8988T (cell line): ENCODE measurements at regions not wholly inside any gene's neighbourhood (a gene's known extent, or its start where the extent isn't known, plus 50 kb on each side); places are given as distances from the start of the nearest gene placed in this dataset.

ENCODE experiments used
- DNase-seq: peaks from one replicate; pipeline ENCODE4 v3.0.0; 2011

DNA sequence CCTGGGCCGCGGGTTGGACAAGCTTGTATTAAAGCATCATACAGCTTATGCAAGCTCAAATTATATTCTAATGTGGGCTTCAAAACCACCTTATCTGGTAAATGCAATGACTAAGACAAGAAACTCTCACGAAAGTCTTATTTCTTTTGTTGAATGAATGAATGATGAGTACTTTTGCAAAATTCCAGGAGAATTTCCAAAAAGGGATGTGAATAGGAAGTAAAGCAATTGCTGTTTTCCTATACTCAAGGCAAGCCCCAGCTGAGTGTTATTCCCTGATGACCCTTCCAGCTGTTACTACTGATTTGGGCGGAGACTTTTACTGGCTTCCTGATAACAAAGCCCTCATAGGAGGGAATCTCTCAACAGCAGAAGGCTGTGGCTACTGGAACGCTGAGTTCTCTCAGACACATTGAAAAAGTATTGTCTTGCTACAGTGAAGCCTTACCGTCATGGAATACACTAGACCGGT lies 162.8 kb downstream of the SREK1 start:
- DNase-seq, result no peak

DNA sequence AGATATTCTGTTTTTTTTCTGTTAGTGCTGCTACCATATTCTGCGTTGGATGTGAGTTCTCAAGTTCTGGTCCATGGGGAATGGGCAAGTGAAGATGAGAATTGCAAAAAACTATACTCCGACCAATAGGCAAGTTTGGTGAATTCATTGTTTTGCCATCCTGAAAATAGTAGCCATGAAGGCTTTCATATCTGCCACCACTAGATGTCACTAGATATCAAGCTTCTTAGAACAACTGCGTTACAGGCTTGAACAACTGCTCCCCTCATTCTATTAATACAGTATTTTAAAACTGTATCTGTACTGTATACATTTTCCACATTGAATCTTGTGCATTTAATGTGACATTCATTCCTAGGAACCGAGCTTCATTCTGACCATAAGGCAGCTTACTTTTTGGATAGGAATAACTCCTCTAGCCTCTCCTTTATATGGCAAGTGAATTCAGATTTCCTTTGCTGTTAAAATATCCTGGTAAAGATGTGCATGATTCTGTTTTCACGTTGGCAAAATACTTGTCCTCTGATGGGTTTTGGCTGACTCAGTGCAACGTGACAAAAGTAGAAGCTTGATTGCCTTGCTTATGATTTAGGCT lies 163.6 kb downstream of the SREK1 start:
- DNase-seq, result no peak

DNA sequence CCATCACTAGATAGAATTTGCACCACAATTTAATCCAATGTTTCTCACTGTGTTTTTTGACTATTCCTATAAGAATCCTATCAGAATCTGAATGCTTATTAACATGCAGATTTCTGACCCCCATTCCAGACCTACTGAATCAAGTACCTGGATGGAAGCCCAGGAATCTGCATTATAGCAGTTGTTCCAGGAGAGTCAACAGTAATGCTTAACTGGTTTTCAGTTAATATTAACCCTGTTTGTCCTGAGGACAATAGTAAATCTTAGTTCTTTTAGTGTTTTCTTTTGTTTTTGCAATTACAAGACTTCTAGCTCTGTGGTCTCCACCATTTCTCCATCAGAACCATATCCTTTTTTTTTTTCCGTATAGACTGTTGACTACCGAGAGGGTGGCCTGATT lies 168.2 kb downstream of the SREK1 start:
- no peak for DNase-seq

DNA sequence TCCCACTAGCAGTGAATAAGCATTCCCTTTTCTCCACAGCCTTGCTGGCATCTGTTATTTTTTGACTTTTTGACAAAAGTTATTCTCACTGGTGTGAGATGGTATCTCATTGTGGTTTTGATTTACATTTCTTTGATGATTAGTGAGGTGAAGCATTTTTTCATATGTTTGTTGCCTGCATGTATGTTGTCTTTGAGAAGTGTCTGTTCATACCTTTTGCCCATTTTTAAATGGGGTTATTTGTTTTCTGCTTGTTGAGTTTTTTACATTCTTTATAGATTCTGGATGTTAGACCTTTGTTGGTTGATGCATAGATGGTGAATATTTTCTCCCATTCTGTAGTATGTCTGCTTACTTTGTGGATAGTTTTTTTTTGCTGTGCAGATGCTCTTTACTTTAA lies 171.7 kb downstream of the SREK1 start:
- DNase-seq, result no peak

DNA sequence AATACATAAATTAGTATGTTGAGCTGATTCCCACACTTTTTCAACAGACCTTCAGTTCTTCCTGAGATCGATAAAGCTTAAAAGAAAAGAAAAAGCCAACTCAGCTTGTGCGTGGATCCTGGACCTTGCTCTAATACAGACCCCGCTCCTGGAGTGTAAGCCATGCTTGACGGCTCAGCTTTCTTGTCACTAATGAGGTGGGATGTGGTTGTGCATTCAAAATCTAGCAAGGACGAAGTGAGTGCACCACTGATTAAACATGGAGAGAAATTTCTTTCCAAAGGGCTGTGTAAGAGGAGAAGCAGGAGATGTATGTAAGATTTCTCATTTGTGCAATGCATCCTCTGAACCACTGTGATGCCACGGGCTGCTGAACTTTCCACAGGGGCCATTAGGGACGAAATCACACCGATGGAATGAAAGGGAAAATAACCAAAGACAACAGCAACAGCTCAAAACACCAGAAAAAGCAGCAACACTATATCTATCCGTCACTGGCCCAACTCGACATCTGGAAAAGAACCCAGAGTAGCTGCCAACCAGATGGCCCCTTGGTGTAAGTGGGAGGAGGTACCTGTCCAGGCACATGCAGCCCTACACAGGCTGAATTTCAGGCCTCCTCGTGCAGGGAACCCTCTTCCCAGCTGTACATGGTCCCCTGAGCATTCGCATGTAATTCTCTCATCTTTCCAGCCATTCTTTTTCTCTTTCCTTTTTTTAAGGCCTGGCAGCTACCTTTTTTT lies 178.9 kb downstream of the SREK1 start:
- no peak for DNase-seq

DNA sequence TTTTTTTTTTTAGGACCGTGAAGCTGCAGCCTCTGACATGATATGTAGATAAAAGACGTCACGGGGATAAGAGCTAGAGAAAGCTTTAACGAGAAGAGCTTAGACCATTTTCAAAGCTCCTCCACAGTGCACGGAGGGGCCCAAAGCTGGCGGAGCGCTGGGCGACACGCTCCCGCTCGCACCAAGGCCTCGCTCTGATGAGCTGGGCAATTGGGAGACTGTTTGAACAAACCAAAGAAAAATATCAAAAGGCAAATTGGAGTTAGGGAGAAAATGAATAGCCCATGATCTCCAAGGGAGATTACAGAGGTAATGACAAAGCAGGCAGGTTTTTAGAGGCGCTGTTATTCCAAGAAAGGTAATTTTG lies 179.4 kb downstream of the SREK1 start:
- DNase-seq, result no peak

DNA sequence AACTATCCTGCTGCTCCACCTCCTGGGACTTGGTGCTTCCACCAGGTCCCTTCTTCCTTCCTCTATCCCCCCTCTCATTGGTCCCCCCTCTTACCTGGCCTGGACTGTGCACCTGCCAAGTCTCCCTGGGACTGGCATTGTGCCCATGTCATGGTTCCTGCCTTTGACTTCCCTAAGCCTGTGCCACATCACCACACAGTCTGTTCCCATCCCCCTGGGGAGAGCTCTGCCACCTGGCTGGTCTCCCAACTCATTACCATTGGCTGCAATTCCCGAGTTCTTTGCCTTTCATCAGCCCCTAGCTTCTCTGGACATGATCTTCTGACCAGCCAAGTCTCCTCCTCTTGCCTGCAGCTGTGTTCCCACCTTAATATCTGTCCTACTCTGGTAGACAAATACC lies 180.3 kb downstream of the SREK1 start:
- DNase-seq, result no peak

DNA sequence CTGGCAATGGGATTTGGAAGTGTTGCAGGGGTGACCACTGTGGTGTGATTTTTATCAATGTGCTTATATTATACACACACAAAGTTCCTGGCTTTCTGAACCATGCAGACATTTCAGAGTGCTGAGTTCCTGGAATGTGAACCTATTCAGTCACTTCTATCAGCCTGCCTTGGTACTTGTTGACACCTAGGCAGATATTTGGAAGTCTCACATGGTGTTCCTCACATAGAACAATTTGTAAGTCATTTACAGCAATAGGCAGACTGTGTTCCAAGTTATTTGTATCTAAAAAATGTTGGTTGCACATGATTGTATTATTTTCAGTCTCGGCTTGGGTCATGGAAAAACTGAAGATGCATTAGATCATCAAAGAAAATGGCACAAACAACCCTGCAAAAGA lies 182.2 kb downstream of the SREK1 start:
- no peak for DNase-seq

DNA sequence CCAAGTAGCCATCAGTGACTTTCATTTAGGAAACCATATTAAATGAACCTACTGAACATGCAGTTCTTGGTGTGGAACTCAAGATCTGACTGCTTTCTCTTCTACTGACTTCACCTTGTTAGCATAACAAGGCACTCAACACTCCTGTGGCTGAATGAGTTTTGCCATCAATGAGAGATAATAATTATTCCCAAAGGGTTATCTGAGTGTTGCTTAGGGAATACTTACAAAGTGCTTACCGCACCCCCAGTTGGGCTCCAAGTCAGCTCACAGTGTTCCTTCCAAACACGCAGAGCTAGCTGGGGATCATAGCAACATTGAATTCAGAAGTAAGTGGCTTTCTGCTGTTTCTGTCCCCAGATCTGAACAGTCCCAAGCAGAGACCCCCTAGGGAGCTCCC lies 182.9 kb downstream of the SREK1 start:
- DNase-seq, result no peak

DNA sequence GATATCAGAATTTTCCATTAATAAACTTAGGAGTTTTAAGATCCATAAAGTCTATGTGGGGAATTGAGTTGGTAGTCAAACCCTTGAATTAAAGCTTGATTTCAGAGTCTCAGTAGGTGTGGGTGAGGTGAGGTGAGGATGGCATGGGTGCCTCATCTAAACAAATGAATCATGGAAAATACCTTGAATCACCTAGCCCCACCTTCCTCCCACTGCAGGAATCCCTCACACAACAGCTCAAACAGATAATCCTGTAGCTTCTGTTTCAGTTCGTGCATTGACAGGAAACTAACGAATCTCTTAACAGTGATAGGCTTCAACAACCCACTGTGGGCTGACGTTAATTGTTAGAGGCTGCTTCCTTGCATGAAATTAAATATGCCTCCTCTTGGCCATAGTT lies 185.0 kb downstream of the SREK1 start:
- no peak for DNase-seq

DNA sequence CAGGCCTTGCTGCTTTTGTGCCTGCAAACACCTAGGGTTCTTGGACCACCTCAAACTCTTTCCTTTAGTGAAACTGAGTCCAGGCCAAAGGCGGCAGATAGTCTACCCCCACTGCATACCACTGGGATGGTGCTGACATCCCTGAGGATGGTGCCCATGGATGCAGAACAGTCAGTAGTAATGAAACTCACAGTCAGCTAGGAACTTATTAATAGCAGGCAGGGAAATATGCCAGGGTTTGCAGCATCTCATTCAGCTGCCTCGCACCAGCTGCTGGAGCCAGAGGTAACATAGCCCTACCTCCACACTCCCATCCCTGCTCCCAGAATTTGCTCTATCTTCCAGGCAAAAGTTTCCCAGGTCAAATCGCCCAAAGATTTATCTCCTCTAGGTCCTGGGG lies 189.1 kb downstream of the SREK1 start:
- no peak for DNase-seq

DNA sequence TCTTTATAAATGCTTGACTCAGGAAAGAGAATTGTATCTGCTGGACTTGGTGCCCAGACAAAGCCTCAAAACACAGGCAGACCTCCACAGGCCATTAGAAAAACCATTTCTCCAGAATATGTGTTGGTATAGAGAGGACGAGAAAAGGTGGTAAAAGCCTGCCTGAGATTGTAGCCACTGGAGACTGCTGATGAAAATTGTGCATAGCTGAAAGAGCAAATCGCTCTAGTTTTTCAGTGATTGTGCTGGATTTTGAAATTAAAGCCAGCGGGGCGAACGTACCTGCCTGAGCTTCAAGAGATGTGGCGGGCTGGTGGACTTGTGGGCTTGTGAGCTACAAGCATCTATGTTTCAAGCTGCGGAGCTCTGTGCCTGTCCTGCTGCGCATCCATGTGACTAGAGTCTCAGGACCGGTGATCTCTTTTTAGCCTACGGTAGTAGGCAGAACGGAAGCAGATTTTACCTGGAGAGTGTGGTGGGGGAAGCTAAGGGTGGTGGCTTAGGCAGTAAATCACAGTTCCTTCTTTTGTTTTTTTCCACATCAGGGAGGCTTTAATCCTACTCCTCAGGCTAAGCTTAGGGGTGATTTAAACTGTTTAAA lies 193.6 kb downstream of the SREK1 start:
- DNase-seq, result no peak

DNA sequence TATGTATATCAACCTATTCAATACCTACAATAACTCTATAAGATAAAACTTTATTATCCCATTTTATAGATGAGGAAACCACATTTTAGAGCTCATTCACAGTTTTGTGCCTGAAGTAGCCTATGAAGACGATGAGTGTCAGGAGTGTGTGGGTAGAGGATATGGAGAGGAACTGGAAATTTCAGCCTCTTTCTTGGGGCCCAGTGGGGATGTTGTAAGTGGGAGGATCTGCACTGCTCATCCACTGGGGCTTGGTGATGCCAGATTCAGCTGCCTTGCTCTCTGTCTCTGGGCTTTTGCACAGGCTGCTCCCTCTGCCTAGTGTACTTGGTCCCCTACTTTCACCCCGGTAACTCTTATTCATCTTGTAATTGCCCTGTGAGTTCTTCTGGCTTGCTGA lies 194.7 kb downstream of the SREK1 start:
- no peak for DNase-seq

DNA sequence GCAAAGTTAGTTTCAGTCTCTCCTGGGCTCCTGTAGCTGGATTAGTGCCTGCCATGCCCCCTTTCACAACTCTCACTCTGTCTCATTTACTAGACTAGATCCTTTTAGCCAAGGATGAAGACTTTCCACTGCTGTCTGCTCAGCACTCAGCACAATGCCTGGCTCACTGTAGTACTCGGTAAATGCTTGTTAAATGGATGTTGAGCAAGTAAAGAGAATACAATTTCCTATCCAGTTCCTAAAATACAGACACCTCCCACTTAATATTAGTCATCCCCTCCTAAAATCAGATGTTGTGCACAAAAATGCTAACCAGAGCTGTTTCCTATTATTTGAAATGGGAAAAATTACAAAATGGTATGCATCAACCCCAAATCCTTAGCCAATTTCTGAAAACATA lies 195.8 kb downstream of the SREK1 start:
- DNase-seq, result no peak

DNA sequence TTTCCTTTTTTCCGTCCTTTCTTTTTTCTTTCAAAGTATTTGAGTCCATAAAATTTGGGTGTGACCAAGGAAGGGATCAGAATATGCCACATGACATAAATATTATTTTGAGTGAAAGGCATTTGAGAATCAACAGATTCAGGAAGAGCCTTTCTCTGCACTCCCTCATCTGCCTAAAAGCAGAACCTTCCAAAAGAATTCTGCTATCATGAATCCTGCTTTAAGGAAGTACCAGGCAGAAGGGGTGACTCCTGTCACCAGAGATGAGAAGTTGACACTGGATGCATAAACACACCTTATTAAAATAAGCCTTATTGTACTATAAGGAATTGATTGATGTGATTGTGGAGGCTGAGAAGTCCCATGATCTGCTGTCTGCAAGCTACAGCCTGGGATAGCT lies 196.7 kb downstream of the SREK1 start:
- DNase-seq, result no peak

DNA sequence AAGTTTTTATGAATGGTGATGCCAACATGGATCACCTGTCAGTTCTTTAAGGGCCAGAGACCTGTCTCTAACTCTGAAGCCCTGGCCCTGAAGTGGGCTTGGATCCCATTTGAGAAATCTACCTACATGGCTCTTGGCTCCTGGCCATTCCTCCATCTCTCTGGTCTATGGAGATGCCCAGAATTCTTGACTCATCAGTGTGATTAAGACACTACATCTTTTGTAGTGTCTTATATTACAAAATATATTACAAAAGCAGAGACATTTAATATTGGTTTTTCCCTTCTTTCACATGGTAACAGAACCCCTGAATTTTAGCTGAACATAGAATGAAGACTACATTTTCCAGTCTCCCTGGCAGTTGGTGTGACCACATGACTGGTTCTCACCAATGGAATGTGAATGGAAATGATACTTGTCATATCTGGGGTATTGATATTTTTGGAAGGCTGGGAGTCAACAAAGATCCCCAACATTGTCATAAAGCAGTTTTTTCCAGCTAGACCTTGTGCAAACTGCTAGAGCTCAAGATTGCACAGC lies 198.3 kb downstream of the SREK1 start:
- no peak for DNase-seq

DNA sequence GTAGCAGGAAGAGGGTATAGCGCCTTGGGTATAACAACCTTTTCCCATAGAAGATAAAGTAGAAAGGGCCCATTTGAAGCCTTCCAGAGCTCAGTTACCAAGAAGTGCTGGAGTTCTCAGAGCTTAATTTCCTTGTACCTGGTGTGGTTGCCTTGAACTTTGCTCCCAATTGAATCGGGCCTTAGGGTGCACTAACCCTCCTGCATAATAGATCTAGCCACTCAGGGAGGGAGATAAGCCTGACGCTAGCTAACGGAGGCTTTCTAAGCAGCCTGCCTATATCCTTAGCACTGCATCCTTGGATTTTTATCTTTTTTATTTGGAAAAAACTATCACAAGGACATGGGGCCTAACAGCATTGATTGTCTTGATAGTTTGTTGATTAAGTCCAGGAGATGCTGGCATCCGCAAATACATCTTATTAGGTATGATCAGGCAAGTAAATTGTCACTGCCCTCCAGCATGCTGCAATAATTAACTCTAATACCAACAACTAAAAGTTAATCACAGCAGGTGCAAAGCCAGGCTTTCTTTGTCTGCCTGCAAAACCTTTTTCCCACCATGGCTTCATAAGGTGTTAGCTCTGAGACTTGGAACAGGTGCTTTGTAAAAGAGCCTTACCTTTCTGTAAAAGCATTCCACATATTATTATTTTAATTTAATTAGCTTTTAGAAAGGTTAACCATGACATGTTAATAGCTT lies 199.4 kb downstream of the SREK1 start:
- DNase-seq, result no peak

DNA sequence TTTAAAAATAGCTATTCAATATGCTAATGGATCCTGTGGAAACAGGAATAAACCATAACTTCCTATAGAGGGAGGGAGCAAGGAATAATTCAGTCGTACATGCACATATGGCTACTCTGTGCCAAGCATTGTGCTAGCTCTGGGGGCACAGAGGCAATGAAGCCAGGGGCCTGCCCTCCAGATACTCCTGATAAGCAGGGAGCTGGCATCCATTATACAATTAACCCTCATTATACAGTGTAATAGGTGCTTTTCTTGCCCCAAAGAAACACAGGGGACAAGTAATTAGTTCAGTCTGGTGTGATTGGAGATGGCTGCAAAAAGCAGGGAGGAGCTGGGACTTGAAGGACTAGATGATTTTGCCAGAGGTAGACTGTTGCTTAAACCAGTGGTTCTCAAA lies 200.4 kb downstream of the SREK1 start:
- no peak for DNase-seq

DNA sequence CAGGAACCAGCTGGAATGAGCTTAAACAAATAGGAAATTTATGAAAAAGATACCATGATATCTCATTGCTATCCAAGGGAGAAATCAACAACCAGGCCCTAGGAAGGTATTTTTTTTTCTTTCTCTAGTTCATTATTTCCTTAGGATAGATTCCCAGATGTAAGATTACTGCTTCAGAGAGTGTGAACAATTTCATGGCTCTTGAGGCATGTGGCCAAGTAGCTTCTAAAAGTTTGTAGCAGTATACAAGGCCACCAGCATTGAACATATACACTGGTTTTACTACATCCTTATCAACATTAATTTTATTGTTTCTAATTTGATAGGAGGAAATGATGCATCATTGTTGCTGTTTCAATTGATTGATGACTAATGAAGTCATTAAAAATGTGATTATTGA lies 201.2 kb downstream of the SREK1 start:
- no peak for DNase-seq

DNA sequence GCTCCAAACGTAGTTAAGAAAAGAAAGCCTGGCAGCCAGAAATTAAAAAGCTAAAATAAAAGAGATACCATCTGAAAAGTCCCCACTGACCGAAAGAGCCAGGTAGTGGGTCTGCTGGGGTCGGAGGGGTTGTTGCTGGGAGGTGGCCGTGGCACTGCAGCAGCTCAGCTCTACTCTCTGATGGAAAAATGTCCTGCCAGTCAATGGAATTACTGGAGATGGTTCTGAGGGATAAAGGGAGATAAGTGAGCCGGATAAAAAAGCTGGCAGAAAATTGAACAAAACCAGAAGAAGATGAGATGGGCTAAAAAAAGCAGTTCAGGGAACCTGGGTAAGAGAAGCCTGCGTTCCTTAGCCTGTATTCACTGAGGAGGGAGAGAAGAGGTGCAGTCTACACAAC lies 202.8 kb downstream of the SREK1 start:
- DNase-seq, result no peak

DNA sequence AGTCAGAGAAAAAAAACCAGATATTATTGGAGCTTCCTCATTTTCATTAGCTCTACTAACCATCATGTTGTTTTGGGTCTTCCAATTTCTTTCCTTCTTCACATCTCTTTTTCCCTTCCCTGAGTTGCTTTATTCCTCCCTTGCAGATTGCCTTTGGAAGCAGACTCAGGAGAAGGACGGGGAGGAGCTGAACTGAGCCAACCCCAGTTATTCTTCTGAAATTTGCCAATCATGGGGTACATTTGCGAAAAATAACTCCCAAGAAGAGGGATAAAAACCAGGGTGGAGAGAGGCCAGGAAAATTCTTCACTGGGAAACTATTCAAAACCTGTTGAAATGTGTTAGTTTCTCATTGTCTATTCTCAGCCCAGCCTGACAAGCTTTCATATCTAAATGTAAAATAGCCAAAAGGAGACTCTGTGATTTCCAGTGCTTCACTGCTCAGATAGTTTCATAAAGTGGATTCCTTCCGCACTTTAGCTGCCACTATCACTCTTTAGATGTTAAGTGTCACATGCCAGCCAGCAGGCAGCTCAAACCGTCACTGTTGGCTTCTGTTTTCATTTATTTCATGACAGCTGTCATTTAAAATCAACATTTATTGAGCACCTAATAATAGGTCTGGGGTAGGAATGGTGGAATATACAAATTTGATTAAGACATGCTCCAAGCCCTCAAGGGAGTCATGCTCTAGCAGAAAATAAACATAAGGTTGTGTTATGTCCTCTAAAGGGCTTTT lies 204.5 kb downstream of the SREK1 start:
- DNase-seq, result no peak

DNA sequence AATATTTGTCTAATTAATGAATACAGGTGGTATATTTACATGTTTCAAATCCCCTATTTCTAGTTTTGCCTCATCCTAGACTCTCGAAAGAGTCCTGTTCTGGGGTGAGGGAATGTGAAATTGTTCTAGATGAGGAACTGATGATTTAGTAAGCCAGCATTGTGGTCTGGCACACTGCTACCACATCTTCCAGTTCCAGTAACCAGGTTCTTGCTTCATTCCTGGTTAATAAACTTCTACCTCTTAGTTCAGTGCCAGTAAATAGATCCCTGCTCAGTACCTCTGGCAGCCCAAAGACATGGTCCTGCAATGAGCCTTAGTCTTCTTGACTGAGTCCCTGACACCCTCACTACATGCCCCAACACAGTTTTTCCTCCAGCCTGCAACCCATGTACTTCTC lies 207.7 kb downstream of the SREK1 start:
- no peak for DNase-seq

DNA sequence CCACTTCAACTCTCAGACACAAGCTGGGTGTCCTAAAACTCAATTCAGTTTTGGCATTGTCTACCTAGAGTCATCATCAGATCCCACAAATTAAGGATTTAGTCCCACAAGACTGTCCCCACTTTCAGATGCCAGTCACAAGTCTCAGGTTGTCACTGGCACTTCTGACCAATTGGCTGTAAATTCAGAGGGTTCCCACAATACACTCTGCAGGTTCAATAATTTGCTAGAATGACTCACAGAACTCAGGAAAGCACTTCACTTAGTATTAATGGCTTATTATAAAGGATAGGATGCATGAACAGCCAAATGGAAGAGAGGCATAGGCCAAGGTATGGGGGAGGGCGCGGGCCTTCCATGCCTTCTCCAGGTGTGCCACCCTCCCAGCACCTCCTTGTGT lies 209.1 kb downstream of the SREK1 start:
- no peak for DNase-seq
